ENCODE measurements at regions not wholly inside any gene's neighbourhood (a gene's known extent, or its start where the extent isn't known, plus 50 kb on each side); places are given as distances from the start of the nearest gene placed in this dataset.

DNA sequence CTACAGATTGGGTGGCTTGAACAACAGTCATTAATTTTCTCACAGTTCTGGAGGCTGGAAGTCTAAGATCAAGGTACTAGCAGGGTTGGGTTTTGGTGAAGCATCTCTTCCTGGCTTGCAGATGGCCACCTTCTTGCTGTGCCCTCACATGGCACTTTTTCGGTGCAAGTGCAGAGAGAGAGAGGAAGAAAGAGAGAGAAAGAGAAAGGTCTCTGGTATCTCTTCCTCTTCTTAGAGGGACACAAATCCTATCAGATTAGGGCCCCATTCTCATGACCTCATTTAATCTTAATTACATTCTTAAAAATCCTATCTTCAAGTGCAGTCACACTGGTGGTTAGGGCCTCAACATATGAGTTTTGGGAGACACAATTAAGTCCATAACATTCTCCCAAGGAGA is 167.1 kb downstream of the NFKBIZ start:
- TF ChIP-seq TOX (CRISPR knock-in tag; IDR thresholded peaks at IDR 0.05; ENCODE audit: borderline replicate concordance), result no peak
- TF ChIP-seq RARB (CRISPR knock-in tag; IDR thresholded peaks at IDR 0.05), result no peak
- TF ChIP-seq, protein P1, sequence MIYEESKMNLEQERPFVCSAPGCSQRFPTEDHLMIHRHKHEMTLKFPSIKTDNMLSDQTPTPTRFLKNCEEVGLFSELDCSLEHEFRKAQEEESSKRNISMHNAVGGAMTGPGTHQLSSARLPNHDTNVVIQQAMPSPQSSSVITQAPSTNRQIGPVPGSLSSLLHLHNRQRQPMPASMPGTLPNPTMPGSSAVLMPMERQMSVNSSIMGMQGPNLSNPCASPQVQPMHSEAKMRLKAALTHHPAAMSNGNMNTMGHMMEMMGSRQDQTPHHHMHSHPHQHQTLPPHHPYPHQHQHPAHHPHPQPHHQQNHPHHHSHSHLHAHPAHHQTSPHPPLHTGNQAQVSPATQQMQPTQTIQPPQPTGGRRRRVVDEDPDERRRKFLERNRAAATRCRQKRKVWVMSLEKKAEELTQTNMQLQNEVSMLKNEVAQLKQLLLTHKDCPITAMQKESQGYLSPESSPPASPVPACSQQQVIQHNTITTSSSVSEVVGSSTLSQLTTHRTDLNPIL (CRISPR knock-in tag; IDR thresholded peaks at IDR 0.05; ENCODE audit: low read depth), result no peak
- TF ChIP-seq ZFP30 (CRISPR knock-in tag; IDR thresholded peaks at IDR 0.05), result no peak
- no peak for TF ChIP-seq ZC3H10 (CRISPR knock-in tag; IDR thresholded peaks at IDR 0.05)
- TF ChIP-seq CSDC2 (CRISPR knock-in tag; IDR thresholded peaks at IDR 0.05), result no peak
